HUES48 (cell line): ENCODE measurements at regions not wholly inside any gene's neighbourhood (a gene's known extent, or its start where the extent isn't known, plus 50 kb on each side); places are given as distances from the start of the nearest gene placed in this dataset.

ENCODE experiments used
- H3K27ac ChIP-seq: one replicate; pipeline ENCODE4 v1.7.0; 2013; ENCODE audit warnings: low read depth, low read length, inconsistent platforms
- H3K27me3 ChIP-seq: 2 replicates; pipeline ENCODE4 v1.6.1; 2013; ENCODE audit warnings: mild to moderate bottlenecking, low read length; ENCODE audit not compliant: control insufficient read depth, insufficient read depth
- H3K36me3 ChIP-seq: 2 replicates; pipeline ENCODE4 v1.6.1; 2013; ENCODE audit warnings: low read length; ENCODE audit not compliant: control insufficient read depth, insufficient read depth
- H3K4me1 ChIP-seq: 2 replicates; pipeline ENCODE4 v1.6.1; 2013; ENCODE audit warnings: mild to moderate bottlenecking, low read length; ENCODE audit not compliant: control insufficient read depth, insufficient read depth
- H3K4me3 ChIP-seq: 2 replicates; pipeline ENCODE4 v1.5.1; 2013; ENCODE audit warnings: mild to moderate bottlenecking, low read depth, low read length
- H3K9ac ChIP-seq: 2 replicates; pipeline ENCODE4 v1.6.1; 2013; ENCODE audit warnings: mild to moderate bottlenecking, low read depth, low read length, moderate library complexity
- H3K9me3 ChIP-seq: 2 replicates; pipeline ENCODE4 v1.6.1; 2013; ENCODE audit warnings: low read length; ENCODE audit not compliant: control insufficient read depth, insufficient read depth

GRCh38 chr5:159833846-159834245, 82.4 kb upstream of the ADRA1B start:
- Histone ChIP-seq H3K36me3 (no peaks in the 10 kb centered on the region), H3K4me1 (no peaks in the 10 kb centered on the region), H3K27me3 (no peaks in the 10 kb centered on the region), H3K27ac (no peak overlapping the region), H3K9ac (no peak overlapping the region), H3K9me3 (no peaks in the 10 kb centered on the region), H3K4me3 (no peak overlapping the region)

- no peak overlapping the region for H3K9ac ChIP-seq
Measured at GRCh38 chr5:159835548-159835947, 80.7 kb upstream of the ADRA1B start.

GRCh38 chr5:159836691-159837090, 79.6 kb upstream of the ADRA1B start:
- Histone ChIP-seq H3K9me3 (no peaks in the 10 kb centered on the region), H3K9ac (no peak overlapping the region), H3K4me1 (no peaks in the 10 kb centered on the region), H3K27me3 (no peaks in the 10 kb centered on the region), H3K4me3 (no peak overlapping the region), H3K36me3 (no peaks in the 10 kb centered on the region), H3K27ac (no peak overlapping the region)

More at GRCh38 chr5:159835548-159835947, 80.7 kb upstream of the ADRA1B start:
- H3K4me1 ChIP-seq: no peaks in the 10 kb centered on the region
- no peaks in the 10 kb centered on the region for H3K27me3 ChIP-seq
- H3K4me3 ChIP-seq: no peak overlapping the region
- H3K27ac ChIP-seq: no peak overlapping the region
- H3K36me3 ChIP-seq: no peaks in the 10 kb centered on the region
- no peaks in the 10 kb centered on the region for H3K9me3 ChIP-seq

- no peaks in the 10 kb centered on the region for H3K36me3 ChIP-seq
- no peaks in the 10 kb centered on the region for H3K4me1 ChIP-seq
- H3K9me3 ChIP-seq: no peaks in the 10 kb centered on the region
- no peak overlapping the region for H3K9ac ChIP-seq
- no peaks in the 10 kb centered on the region for H3K27me3 ChIP-seq
- H3K27ac ChIP-seq: no peak overlapping the region
- no peak overlapping the region for H3K4me3 ChIP-seq
Measured at GRCh38 chr5:159837860-159838259, 78.4 kb upstream of the ADRA1B start.

- Histone ChIP-seq H3K4me3 (no peak overlapping the region), H3K27me3 (no peaks in the 10 kb centered on the region), H3K9me3 (no peaks in the 10 kb centered on the region), H3K4me1 (no peaks in the 10 kb centered on the region), H3K9ac (no peak overlapping the region), H3K36me3 (no peaks in the 10 kb centered on the region), H3K27ac (no peak overlapping the region)
Measured at GRCh38 chr5:159838551-159839222, 77.6 kb upstream of the ADRA1B start.

GRCh38 chr5:159844267-159845121, 71.8 kb upstream of the ADRA1B start:
- Histone ChIP-seq H3K9me3 (no peaks in the 10 kb centered on the region), H3K9ac (no peak overlapping the region), H3K4me3 (no peak overlapping the region), H3K27me3 (no peaks in the 10 kb centered on the region), H3K4me1 (no peaks in the 10 kb centered on the region), H3K36me3 (no peaks in the 10 kb centered on the region), H3K27ac (no peak overlapping the region)

- Histone ChIP-seq H3K4me3 (no peak overlapping the region), H3K9ac (no peak overlapping the region), H3K27me3 (no peaks in the 10 kb centered on the region), H3K27ac (no peak overlapping the region), H3K4me1 (no peaks in the 10 kb centered on the region), H3K9me3 (no peaks in the 10 kb centered on the region), H3K36me3 (no peaks in the 10 kb centered on the region)
Measured at GRCh38 chr5:159849437-159850083, 66.7 kb upstream of the ADRA1B start.

GRCh38 chr5:159850160-159850559, 66.1 kb upstream of the ADRA1B start:
- no peaks in the 10 kb centered on the region for H3K27me3 ChIP-seq
- no peak overlapping the region for H3K4me3 ChIP-seq
- H3K27ac ChIP-seq: no peak overlapping the region
- H3K4me1 ChIP-seq: no peaks in the 10 kb centered on the region
- no peaks in the 10 kb centered on the region for H3K36me3 ChIP-seq
- H3K9me3 ChIP-seq: no peaks in the 10 kb centered on the region
- no peak overlapping the region for H3K9ac ChIP-seq

GRCh38 chr5:159851053-159851452, 65.2 kb upstream of the ADRA1B start:
- no peak overlapping the region for H3K9ac ChIP-seq
- no peak overlapping the region for H3K4me3 ChIP-seq
- no peaks in the 10 kb centered on the region for H3K27me3 ChIP-seq
- no peaks in the 10 kb centered on the region for H3K4me1 ChIP-seq
- no peak overlapping the region for H3K27ac ChIP-seq
- no peaks in the 10 kb centered on the region for H3K36me3 ChIP-seq
- H3K9me3 ChIP-seq: no peaks in the 10 kb centered on the region

GRCh38 chr5:159854916-159855315, 61.4 kb upstream of the ADRA1B start:
- H3K4me1 ChIP-seq: no peaks in the 10 kb centered on the region
- no peak overlapping the region for H3K9ac ChIP-seq
- H3K4me3 ChIP-seq: no peak overlapping the region
- H3K27ac ChIP-seq: no peak overlapping the region
- no peaks in the 10 kb centered on the region for H3K27me3 ChIP-seq
- H3K9me3 ChIP-seq: no peaks in the 10 kb centered on the region
- no peaks in the 10 kb centered on the region for H3K36me3 ChIP-seq
